ENCODE measurements at regions not wholly inside any gene's neighbourhood (a gene's known extent, or its start where the extent isn't known, plus 50 kb on each side); places are given as distances from the start of the nearest gene placed in this dataset.

DNA sequence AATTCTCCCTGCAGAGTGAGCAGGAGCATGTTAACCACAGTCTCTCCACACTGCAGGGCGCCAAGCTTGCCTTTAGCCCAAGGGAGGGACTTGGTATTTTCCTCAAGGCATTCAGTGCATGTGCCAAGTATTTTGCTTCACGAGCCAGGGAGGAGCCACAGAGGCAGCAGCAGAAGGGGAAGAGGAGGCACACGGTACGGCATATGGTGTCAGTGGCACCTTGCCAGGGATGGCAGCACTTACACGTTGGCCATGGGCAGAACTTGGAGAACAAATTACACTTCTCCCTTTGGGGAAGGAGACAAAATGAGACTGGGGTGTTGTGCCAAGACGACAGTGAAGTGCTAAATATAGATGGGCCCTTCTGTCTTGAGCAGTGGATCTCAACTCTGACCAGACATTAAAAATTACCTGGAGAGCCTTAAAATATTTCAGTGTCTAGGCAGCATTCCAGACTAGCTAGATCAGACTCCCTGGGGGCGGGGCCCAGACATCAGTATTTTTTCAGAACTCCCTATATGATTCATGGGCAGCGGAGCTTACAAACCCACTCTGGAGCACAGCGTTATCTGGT is 155.8 kb downstream of the DRD1 start:
- intact Hi-C loops (cut with micrococcal nuclease), result no loop called here

DNA sequence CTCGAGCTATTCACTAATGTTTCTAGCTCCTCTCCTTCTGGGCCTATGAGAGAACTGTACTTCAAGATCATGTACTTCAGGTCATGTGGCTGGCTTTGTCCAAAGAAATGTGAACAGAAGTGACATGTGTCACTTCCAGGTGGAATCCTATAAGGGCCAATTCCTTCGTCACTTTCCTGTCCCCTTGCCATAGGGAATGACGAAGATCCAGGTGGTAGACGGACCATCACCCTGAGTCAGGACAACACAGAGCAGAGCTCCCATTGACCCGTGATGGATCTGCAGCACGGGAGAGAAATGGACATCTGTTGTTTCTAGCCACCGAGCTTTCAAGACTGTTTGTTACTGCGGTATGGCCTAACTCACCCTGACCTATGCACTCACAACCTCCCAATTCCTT is 157.0 kb downstream of the DRD1 start:
- intact Hi-C loops (cut with micrococcal nuclease), result no loop called here

DNA sequence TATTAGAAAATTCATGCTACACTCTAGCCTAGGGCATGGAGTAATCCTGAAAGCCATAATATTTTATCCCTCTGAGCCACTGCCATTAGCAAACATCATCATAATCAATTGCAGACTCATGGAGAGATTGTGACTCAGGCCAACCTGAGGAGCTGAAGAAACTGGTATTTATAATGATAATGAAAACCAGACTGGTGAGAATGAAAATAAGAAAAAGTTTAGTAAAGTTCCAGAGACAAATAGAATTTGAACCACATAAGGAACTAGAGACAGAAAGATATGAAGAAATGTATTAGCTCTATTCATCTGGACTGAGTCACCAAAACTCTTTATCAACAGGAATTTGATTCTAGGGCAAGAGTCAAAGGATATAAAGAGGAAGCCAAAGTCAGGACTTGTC is 158.7 kb downstream of the DRD1 start:
- intact Hi-C loops (cut with micrococcal nuclease), result no loop called here

DNA sequence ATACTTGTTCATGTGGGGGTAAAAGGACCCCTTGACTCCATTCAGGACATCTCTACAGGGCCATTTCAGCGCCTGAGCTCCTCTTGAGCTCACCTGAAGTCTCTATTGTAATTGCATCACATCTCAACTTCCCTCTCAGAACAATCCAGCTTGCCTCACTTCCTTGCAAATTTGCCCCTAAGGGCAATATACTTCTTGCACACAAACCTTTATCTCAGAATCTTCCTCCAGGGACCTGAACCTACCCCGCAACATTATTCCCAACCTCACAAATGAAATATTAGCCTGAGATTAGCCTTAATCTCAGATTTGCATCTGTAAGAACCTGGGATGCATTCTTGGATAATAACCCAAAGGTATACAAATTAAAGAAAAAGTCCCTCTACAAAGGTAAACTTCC is 159.2 kb downstream of the DRD1 start:
- intact Hi-C loops (cut with micrococcal nuclease), result no loop called here

DNA sequence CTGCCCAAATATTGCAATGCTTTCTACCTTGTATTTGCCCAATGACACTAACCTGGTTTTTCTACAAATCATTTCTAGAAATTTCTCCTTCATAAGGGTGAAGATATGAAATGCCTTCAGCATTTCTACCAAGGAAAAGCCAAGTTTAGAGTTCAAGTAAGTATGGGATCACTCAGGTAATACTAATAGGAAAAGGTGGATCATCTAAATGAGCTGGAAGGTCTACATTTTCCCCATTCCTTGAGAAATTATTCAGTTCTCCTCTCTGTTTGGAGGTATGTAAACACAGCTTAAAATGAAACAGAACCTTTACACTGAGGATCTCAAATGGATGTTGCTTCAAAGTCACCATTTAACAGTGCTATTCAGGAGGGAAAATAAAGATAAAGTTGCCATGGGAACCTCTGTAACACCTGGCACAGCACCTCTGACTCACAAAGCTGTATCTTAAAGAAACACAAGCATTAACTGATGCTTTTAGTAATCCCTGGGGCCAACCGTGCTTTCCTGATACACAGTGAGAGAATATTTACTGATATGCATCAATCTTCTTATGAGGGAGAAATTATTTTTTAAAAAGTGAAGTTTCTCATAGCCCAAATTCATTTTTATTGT is 161.3 kb downstream of the DRD1 start:
- intact Hi-C loops (cut with micrococcal nuclease), result no loop called here

DNA sequence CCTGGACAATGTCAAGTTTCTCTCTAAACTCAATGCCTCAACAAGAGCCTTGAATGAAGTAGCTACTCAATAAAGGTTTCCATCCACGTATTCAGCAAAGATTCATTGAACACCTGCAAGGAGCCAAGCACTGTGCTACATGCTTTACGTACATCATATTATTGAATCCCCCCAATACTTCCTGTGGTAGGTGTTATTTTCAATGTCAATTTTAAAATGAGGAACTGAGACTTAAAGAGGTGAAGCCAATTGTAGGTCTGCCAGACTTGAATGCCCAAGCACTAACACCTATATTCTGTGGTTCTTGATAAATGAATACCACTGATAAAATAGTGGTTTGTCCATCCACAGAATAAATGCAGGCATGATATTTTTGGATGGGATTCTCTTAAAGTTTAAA is 162.3 kb downstream of the DRD1 start:
- intact Hi-C loops (cut with micrococcal nuclease), result no loop called here

DNA sequence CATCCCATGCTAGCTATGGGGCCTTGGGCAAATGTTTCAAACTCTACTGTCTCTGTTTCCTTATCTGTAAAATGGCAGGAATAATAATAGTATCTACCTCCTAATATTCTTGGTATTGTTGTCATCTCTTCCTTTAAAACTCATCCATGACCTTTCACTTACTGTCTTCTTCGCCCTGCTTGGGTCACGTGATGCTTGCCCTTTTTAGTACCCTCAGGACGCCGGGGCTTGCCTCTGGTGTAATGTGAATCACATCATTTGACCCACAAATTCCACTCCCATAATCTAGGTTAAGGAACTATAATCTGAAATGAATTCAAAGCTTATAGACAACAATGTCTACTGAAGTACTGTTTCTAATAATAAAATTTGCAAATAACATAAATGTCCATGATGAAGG is 162.7 kb downstream of the DRD1 start:
- intact Hi-C loops (cut with micrococcal nuclease), result no loop called here

DNA sequence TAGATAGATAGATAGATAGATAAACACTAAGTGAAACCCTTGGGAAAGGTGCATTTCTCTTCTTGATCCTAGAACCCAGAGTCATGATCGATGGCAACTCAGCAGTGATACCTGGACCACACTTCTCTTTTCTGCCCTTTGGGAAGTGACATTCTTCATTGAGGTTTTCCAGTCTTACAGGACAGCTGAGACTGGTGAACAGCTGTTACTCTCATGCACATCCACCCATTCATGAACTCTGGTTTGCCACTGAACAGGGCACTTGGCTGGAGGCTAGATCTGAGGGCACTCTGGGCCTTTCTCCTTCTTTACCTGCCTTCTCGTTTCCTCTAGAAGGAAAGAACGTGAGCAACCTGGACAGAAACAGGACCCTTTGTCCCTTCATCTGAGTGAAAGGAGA is 164.5 kb downstream of the DRD1 start:
- intact Hi-C loops (cut with micrococcal nuclease), result no loop called here

DNA sequence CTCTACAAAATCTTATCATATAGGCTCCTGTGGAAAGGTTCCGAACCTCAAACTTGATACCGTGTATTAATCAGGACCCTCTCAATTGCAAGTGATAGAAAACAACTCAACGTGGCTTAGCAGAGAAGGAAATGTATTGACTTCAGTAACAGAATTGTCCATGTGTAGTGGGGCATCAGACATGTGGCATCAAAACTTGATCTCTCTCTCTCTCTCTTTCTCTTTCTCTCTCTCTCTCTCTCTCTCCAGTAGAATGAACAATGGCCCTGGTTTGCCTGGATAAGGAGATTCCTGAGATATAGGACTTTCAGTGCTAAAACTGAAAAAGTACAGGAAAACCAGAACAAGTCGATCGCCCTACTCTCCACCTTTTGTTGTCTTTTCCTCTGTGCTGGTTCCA is 168.2 kb downstream of the DRD1 start:
- intact Hi-C loops (cut with micrococcal nuclease), result no loop called here

DNA sequence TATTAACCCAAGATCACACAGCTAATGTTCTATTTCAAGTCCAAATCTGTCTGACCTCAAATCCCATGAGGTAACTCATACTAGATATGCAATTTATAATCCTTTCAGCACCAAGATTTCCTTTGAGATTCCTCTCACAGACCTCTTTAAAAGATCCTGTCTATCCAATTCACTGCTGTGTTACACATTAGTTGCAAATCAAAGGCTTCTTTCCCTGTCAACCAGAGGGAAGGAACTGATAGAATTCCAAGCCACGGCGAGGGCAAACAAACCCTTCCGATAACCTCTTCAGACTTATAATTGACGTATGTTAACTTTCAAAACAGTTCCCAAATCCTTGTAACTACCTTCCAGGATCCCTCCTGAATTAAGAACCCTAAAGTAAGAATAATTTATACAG is 168.9 kb downstream of the DRD1 start:
- intact Hi-C loops (cut with micrococcal nuclease), result no loop called here

DNA sequence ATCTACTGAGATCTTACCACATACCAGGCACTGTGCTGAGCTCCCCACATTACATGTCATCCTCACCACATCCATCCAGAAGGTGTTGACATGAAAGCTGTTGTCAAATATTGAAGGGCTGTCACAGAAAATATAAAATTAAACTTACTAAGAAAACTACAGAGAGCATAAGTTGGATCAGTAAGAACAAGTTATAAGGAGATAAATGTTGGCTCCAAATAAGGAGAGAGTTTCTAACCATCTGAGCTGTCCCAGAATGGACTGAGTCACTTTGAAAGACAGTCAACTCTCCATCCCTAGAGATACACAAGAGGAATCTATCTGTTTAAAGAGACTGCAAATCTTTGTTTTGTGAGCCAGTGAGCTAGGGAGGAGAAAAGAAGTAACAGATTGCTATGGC is 169.8 kb downstream of the DRD1 start:
- intact Hi-C loops (cut with micrococcal nuclease), result no loop called here

DNA sequence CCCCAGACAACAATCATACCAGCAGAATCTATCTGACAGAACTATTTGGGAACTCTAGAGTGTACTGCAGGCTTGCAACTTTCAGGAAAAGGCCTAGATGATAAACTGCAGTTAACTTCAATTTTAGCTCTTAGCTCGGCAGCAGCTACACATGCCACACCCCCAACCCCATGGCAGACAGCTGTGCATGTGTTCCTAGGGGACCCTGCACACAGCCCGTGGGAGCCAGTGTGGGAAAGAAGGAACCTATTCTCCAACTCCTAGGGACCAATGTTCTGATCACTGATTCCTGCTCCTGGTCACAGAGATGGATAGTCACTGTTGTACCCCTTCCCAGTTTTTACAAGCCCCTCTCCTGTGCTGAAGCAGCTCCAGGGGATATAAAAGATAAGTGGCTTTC is 179.6 kb downstream of the DRD1 start:
- intact Hi-C loops (cut with micrococcal nuclease), result no loop called here

DNA sequence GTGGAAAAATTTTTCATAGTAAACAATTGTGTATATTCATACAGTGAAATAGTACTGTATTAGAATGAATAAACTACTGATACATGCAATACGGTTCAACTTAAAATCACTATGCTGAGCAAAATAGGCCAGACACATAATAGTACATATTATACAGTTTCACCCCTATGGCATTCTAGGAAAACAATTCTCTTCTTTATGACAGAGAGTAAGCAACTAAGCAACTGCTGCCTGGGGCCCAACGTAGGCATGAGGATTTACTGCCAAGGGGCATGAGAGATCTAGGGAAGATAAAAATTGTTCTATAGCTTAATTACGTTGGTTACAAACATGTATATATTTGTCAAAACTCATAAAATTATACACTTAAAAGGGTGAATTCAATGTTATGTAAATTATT is 180.2 kb downstream of the DRD1 start:
- intact Hi-C loops (cut with micrococcal nuclease), result no loop called here

DNA sequence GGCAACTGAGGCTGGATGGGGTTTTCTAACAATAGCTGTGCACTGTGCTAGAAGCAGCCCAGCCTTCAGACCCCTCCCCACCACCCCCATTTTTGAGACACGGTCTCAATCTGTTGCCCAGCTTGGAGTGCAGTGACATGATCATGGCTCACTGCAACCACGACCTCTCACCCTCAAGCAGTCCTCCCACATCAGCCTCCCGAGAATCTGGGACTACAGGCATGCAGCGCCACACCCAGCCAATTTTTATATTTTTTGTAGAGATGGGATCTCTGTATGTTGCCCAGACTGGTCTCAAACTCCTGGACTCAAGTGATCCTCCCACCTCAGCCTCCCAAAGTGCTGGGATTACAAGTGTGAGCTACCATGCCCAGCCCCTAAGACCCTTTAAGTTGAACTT is 182.5 kb downstream of the DRD1 start:
- intact Hi-C loops (cut with micrococcal nuclease), result no loop called here

DNA sequence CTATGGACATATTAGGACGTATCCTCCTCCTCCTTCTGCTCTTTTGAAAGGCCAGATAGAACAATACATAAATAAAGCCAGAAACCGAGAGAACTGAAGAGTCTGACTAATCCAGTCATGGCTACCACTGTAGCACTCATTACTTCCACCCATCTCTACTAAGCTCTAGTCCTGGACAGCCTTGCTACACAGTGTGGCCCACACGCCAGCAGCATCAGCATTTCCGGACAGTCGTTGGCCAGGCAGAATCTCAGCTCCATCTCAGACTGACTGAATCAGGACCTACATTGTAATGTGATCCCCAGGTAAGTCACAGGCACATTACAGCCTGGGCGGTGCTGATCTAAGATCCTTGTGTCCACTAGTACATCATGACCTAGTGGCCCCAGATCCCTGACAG is 182.9 kb downstream of the DRD1 start:
- intact Hi-C loops (cut with micrococcal nuclease), result no loop called here

DNA sequence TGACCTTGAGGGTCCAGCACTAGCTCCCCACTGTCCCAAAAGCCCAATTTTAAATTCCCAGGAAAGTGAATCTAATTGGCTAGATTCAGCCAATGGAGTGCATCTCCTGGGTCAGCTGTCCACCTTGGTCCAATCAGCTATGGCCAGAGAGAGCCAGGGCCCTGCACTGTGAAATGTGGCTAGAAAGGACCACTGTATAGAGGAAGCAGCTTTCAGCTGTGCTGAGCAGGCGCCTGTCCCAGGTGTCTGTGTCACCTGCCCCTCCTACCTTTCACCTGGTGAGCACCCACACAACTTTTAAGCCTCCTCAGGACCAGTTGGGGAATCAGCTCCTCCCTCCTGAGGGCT is 186.2 kb downstream of the DRD1 start:
- intact Hi-C loops (cut with micrococcal nuclease), result no loop called here

DNA sequence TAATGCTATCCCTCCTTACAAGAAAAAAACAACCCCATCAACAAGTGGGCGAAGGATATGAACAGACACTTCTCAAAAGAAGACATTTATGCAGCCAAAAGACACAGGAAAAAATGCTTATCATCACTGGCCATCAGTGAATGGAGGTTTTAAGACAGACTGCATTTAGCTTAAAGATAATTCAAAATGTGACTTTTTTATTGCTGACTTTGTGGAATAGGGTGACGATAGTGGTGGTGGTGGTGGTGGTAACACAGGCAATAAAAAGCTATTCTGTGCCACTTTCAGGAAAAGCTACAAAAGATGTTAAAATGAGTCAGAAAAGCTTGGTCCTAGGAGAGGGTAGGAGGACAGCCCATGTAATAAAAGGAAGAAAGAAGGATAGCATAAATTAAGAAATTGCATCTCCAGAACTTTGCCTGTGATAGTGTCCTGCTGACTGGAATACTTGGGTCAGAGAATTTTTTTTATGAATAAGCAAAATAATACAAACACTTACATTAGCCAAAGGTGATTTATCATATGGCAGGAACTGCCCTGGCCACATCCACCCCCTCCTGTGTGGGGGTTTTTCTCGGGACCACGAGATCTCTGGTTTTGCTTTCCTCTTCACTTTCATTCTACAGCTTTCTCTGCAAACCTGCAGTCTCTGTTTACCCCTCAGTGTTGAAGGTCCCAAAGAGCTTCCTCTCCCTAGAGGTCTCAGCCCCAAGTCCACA is 186.7 kb downstream of the DRD1 start:
- intact Hi-C loops (cut with micrococcal nuclease), result no loop called here

DNA sequence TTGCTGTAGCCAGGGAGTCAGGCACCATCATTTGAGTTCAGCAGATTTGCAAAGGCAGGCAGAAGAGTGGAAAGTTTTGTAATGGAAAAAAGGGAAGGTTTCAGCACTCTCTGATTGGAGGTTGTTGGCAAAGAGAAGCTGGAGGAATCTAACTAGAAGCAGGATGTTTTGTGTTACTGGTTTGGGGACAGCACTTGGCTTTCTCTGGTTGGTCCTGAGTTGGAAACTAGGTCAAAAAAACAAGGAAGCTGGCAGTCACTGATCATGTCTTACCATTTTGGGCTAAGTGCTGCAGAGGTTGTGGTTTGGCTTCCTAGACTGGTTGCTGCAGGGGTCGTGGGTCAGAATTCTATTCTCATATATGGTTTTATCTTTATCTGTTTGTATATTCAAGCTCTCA is 189.8 kb downstream of the DRD1 start:
- intact Hi-C loops (cut with micrococcal nuclease), result no loop called here

DNA sequence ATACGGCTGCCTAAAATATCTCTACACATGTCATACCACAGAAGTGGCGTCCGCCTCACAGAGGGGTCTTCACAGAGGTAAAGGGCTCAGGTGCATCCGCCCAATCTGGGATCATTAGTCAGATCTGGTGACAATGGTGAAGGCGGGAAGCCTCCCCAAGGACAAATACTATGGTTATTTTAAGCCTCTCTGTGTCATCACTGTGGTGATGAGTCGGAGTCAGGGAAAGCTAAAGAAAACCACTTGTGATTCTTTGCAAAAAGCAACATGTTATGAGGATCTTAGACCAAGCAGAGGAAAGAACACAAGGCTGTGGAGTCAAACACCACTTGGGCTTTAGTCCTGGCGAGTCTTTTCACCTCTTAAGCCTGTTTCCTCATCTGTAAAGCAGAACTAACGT is 190.4 kb downstream of the DRD1 start:
- intact Hi-C loops (cut with micrococcal nuclease), result no loop called here

DNA sequence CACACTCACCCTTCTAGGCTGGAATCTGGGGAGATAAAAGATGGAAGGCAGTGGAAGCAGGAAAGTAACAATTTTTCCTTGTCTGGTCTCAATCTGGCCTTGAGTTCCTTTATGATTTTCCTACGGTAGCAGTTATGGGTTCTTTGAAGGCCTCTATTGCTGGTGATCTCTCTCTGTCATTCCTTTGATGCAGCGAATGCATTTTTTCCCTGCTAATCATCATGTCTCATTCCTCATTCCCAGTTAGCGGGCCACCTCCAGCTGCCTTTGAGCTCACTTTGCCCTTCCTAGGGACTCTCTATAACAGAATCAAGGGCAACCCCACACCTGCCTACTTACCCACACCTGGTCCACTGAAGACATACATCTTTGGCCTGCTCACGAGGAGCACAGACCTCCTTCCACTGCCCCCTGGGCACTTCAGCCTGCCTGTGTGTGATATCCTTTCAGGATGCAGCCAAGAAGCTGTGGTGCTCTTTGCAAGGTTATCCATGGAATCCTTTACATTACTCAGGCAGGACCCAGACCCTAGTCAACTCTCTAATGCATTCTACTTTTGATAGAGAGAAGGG is 191.7 kb downstream of the DRD1 start:
- intact Hi-C loops (cut with micrococcal nuclease), result no loop called here

DNA sequence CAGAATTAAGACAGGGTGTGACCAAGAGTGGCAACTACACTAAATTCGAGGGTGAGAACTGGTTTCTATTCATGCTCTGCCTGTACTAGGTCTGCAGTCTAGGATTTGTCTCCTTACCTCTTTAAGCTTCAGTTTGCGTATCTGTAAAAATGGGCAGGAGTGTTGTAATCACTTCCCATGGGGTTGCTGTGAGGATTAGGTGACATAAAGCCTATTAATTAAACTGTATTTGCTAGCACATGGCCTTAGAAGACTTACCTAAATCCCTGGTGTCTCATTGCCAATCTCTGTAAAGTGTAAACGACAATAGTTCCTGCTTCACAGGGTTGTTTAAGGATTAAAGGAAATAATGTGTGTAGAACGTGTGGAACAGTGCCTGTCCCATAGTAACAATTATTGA is 193.6 kb downstream of the DRD1 start:
- intact Hi-C loops (cut with micrococcal nuclease), result no loop called here

DNA sequence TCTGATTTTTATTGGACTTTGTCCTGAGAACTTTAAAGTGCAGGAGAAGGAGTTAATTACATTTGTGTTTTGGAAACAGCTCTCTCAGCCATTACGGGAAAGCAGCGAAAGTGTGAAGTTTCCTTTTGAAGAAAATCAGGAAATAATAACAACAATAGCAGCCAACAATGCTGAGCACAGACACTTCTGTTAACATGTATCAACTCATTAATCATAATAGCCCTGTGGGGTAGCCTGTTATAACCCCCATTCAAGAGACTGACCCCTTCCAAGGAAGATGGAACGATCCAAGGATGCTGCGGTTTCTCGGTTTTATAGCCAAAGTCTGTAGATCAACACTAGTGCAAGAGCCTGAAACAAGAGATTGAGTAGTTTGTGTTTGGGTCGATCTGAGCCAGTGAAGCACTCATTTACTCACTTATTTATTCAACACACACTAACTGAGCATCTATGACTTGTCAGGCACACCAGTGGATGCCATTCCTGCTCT is 195.5 kb downstream of the DRD1 start:
- intact Hi-C loops (cut with micrococcal nuclease), result no loop called here
